NCI-H187 (cell line): ENCODE measurements at regions not wholly inside any gene's neighbourhood (a gene's known extent, or its start where the extent isn't known, plus 50 kb on each side); places are given as distances from the start of the nearest gene placed in this dataset.
"Not testable (repeated sequence)": the region's sequence is repeated elsewhere in the genome, so short reads cannot be mapped to it uniquely, and the experiment has no call there.

Experiments
- DNase-seq, 2 experiments: peaks; one replicate each; lab custom pipeline; 2025; lab: John Stamatoyannopoulos, UW

DNA sequence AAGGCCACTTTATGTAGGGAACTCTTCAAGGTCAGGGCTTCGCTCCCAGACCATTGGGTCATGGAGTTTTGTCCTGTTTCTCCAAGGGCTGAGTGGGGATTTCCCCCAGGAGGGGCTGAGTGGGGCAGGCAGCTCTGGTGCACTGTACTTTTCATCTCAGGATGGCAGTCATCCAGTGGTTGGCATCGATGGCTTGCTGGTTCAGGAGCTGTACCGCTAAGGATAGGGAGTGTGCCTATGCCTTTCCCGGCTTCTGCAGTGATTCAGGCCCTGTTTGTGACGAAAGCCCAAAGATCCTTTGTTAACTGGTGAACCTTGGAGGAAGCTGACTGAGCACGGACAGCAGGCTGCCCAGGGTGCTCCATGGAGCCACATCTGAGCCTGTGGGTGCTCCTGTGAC is 100.1 kb upstream of the GADD45A start:
- no peak for DNase-seq

DNA sequence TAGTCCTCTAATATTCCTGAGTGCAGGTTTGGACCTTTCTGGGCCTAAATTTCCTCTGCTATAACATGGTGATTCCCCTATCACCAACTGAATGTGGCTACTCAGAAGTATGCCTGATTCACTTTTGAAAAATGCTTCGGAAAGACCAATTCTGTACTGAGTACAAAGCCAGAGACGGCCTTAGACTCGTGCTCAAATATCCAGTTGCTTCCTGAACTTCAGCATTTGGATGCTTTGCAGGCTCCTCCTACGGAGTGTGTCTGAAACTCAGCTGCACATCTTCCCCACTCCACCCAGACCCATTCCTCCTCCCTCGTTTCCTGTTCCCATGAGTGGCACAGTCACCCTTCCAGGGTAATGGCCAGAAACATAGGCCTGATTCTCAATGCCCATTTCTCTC is 98.4 kb upstream of the GADD45A start:
- no peak for DNase-seq

DNA sequence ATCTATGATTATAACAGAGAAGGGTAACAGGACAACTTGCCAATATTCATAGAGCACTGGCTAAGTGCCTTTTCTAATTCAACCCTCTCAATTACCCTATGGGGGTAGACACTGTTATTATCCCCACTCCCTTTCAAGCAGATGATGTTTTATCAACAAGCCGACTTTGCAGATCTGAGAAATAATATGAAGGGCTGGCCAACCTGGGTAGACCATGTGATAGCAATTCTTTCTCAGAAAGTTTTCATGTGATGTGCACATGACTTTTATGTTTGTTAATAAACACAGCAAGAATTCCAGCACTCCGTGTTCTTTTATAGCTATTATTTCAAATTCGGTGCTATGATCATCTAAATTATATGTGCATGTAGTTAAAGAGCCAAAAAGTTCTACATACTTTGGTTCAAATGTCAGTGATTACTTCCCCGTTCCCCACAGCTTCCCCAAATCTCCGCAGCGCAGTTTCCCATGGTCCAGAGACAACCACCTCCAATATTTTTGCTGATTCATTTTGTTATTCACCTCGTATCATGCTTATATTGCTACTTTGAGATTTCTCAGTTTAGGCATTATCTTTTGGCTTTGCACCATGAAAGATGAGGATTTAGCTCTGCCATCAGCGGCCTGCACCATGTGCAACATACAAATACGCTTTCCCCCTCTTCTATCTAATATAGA is 96.7 kb upstream of the GADD45A start:
- DNase-seq: no peak

DNA sequence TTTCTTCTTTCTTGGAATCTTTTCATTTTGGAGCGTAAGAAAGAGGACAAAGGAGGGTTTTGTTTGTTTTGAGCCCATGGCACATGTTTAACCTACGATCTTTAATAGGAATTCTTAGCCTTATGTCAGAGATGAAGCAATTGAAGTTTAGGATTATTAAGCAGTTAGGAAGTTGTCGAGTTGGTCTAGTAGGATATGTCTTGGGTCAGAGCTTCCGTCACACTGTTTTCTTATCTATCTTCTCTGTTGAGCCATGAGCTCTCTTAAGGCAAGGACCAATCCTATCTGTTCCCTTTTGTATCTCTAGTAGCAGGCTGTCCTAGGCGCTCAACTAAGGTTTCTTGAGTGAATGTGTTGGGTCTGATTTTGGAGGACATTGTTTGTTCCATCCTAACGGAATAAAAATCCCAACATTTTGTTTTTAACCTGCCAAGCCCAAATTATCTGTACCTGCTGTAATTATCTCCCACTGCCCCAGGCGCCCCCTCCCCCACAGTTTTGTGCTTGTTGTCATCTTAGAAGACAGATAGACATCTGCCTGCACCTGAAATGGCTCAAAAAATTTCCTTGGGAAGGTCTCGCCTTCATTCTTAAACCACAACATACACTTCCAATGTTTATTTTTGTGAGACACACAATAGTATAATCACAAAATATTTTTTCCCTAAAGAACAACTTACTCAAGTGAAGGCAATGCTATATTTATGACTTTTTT is 95.3 kb upstream of the GADD45A start:
- DNase-seq: no peak

DNA sequence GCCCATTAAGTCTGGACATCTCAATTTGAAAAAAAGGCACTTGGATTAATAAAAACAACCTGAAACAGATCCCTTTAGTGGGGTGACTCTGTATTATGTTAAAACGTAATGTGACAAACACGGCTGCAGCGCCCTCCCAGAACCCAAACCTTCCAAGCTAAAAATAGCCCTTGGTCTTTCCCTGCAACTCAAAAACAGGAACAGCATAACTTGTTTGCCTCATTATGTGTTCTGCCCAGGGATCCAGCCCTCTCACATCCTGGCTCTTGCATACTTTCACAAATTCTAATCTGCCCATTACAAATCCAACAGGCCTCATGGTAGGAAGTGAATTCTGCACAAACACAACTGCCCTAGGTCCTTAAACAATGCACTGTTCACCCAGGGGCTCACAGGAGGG is 94.7 kb upstream of the GADD45A start:
- DNase-seq: no peak

DNA sequence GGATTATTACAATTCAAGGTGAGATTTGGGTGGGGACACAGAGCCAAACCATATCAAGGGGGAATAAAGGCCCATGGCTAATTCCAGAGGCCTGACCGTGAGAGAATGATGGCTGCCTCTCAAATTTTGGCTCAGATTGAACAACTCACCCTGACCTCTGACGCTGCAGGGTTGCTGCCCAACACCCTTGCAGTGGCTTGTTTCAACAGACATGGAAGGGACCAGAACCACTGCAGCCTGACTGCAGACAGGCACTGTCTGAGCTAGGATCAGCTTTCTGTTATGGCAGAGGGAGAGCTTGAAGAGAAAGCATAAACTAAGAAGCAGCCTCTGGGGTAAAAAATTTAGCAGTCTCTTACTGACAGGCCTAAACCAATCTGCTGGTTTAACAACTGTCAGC is 90.2 kb upstream of the GADD45A start:
- DNase-seq: no peak

DNA sequence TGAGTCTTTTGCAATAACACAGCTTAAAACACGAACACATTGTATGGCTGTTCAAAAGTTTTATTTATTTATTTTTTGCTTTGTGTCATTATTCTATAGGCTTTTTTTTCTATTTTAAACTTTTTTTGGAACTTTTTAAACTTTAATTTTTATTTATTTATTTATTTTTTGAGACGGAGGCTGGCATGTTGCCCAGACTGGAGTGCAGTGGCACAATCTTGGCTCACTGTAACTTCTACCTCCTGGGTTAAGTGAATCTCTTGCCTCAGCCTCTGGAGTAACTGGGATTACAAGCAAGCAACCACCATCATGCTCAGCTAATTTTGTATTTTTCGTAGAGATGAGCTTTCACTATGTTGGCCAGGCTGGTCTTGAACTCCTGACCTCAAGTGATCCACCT is 88.3 kb upstream of the GADD45A start:
- DNase-seq: no peak

DNA sequence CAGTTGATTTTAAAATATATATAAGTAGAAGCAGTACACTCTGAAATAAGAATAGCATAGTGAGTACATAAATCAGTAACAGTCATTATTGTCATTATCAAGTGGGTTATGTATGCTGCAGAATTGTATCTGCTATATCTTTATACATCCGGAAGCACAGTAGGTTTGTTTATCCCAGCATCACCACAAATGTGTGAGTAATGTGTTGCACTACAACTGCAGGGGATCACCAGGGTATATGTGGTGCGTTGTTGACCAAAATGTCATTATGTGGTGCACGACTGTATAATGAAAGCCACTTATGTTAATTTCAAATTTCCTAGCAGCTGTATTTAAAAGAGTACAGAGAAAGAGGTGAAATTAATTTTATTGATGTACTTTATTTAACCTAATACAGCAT is 87.7 kb upstream of the GADD45A start:
- DNase-seq: no peak

DNA sequence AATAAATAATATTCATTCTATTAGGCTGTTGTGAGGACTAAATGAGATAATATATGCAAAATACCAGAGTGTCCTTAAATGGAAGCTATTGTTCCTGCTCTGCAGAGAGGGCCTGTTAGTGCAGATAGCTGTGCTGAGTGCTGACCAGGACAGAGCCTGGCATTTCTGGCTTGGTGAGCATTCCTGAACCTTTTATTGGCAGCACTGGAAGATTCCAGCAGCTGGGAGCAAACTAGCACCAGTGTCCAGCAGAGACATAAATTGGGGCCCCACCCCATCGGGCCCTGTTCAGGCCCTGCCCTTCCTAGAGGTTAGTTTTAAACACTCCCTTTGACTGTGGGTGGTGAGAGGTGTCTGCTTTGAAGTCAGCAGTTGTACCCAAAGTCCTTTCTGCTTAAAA is 85.9 kb upstream of the GADD45A start:
- DNase-seq: no peak

DNA sequence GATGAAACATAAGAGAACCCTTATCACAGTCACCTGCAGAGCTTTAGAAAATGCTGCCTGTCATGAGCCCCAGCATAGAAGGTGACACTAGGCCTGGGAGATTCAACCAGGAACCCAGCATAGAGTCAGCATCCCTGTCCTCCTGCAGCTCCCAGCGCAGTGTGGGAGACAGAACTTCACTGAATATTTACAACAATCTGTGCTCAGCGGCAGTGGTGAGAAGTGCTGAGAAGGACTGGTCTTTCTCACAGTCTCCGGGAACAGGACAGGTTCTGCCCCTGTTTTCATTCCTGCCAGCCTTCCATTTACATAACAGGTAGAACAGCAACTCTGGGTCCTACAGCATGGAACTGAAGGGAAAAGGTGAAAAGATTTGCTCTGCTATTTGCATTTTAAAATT is 83.5 kb upstream of the GADD45A start:
- no peak for DNase-seq

DNA sequence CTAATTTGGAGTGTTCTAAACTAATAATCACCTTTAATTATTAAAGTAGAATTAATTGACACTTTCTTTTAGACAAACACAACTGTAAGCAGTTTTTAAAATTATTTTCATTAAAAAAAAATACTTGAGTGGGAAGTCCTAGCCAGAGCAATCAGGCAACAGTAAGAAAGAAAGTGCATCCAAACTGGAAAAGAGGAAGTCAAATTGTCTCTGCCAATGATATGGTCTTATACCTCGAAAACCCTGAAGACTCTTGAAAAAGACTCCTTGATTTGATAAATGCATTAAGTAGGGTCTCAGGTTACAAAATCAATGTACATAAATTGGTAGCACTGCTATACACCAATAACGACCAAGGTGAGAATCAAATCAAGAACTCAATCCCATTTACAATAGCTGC is 83.0 kb upstream of the GADD45A start:
- DNase-seq: no peak

DNA sequence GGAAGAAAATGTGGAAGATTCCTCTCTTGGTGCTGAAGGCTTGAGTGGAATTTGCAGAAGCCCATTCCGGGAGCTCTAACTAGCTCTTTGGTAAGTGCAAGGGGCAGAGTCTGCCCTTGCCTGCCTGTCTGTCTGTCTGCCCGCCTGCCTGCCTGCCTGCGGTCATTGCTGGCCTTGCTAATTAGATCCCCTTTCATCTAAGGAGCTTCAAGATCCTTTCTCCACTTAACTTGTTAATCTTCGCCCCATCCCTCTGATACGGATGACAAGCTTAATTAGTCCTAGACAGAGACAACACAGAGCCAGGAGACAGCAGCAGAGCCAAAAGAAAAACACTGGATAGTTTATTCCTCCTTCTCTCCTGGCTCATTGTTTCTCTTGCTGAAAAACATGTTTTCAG is 80.2 kb upstream of the GADD45A start:
- DNase-seq: no peak

DNA sequence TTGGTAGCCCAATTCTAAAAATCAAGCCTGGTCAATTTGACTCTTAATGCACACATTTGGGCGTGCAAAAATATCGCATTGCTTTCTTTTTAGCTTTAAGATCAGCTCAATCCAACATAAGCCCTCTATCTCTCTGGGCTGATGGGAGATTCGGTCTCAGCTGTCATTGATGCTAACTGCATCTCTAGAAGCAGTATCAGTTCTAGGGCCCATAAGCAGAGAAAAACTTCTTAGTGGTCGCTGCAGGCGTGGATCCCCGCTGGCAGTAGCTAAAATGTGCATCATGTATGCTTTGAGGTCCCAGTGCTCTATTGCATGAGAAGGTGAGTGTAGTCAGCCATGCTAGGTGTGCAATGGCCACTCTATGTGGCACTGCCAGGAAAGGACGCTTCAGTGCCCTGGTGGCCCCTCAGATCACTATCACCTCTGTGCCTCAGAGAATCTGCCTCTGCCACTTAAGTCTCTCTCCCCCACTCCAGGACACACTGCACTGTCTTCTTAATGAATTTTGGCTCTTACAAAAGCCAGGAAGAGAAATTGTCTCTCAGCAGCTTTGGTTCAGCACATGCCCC is 79.7 kb upstream of the GADD45A start:
- no peak for DNase-seq

DNA sequence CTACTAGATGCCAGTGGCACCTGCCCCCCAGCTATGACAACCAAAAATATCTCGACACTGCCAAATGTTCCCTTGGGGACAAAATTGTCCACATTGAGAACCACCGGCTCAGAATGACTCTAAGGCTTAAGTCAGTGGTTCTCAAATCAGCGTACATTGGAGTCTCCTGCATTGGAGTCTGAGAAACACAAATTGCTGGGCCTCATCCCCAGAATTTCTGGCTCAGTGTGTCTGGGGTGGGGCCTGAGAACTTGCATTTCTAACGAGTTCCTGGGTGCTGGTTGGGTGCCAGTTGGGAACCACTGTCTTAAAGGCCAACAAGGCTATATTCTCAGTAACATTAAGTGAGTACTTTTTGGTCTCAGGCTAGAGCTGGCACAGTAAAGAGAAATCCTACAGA is 77.7 kb upstream of the GADD45A start:
- DNase-seq: no peak

DNA sequence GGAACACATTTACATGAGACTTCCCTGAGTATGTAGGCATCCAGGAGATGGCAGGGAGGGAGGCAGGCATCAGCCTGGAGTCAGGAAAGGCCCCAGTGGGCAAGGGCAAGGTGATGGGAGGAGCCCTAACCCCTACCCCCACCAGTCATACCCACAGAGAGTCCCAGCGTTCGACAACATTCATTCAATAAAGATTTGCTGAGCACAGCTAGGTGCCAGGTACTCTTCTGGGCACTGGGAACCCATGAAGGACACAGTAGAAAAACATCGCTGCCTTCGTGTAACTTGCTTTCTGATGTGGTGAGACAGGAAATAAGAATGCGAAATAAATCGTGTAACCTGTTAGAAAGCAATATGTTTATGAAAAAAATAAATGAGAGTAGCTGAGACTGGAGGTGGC is 77.3 kb upstream of the GADD45A start:
- DNase-seq: no peak

DNA sequence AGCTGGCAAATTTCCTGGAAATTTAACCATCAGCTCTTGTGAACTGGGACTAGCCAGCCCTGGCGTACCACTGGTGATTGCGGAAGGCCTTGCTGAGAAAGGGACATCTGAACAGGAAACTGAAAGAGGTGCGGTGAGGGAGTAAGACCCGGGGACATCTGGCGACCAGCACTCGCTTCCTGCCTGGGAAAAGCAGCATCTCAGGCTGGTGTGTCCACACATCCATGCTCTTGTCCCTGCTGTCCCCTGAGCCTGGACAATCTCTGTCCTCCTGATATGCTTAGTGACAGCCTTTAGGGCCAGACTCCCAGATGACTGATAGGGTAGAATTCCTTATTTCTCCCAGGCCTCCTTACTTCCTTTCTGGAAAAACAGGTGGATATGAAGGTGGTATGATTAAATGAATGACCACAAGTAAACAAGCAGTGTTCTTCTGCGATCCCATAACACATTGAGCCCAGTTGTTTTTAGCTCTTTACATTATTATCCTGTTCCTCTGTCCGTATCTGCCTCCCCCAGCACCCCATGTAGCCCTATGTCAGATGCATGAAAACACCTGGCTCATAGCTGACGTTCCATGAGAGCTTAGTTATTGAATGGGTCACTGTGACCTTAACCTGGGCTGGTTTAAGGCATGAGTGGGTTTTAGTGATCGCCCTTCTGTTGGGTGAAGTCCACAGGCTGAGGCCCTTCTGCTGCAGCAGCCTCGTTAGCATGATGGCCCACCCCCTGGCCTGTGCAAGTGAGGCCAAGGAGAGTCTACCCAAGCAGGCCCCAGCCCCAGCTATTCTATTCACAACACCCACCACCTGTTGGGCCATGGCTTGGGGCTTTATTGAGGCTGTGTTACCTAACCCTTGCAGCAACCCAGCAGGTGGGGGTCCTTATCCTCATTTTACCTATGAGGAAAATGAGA is 76.1 kb upstream of the GADD45A start:
- DNase-seq: no peak

DNA sequence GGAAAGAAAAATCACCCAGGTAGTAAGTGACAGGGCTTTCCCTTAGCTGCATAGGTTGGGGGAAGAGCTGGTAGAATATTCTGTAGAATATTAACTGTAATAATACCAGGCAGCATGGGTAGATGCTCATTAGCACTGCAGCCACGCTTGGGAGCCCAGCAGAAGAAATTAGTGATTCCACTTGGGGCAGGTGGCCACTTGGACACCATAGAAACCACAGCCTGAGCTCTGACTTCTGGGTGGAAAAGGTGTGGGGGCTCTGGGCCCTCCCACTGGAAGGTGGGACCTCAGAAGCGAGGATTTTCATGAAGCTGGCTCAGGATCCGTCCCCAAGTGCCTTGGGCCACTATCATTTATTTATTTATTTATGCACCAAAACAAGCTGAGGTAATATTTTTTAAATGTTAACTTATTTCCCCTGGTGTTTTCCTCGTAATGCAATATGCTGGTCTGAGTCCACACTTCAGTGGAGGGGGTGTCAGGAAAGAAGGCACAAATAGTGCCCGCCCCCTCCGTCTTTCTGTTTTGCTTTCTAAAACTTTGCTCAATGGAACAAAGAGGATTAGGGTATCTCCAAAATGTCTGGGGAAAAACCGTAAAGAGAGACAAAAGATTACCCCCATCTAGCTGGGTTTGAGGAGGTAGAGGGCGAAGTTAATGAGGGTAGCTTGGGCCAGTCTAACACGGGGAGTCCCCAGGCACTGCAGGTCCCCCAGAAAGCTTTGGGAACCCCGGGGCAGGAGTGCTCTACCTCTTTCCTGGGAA is 75.2 kb upstream of the GADD45A start:
- DNase-seq: no peak

DNA sequence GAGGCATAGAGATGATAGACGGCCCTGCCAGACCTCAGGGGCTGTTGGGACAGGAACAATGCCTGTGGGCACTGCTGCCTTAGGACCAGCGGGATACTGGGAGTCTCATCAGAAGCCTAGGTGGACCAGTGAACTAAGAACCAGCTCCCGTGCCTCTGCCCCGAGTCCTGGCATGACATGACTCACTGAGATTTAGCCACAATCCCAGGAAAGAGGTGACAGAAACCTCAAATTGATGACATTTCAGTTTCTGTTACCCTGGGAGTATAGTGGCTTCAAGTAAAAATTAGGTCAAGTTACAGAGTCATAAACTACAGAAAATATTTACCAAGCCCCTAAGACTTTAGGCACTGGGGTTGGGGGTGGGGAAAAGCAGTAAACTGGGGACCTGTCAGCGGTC is 74.6 kb upstream of the GADD45A start:
- DNase-seq: no peak

DNA sequence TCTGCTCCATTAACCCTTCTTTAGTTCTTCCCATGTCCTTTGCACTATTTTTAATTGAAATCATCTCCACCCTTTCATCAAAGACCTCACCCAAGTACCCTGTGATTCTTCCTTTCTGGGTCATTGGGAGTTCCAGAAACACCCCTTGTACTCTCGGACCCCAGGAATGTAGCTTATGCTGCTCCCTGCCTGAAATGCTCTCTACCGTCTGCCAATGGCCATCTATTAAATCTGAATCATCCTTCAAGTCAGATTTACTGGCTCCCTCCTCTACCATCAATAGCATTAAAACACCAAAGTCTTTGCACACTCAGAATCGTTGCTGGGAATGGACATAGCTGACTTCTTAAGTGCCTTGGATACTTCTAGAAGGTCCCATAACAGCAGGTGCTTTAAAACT is 73.2 kb upstream of the GADD45A start:
- no peak for DNase-seq

DNA sequence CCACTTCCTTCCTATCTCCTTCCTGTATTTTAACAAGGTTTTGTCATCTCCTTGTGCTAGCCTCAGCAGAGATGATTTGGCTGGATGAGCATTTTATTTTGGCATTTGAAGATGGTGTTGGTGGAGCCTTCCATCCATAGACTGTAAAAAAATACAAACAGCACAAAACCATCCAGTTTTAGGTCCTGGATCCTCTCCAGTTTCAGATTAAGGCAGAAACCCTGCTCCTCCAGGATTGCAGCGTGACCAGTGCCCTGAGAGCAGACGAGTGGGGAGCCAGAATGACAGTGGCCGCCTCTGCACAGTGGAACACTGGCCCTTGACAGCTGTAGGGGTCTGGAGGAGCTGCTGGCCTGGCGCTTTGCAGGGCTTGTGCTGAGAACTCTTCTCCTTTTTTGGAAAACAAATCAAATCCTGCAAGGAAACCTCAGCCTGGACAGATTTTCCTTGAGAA is 72.2 kb upstream of the GADD45A start:
- DNase-seq: no peak

DNA sequence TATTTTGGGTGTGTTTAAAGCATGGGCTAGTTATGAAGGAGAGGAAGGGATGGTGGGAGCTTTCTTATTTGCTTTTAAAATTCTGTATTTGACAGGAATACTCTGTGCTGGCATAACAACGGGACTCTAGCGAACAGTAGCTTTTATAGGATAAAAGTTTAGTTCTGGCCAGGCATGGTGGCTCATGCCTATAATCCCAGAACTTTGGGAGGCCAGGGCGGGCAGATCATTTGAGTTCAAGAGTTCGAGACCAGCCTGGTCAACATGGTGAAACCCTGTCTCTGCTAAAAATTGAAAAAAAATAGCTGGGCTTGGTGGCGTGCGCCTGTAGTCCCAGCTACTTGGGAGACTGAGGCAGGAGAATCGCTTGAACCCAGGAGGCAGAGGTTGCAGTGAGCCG is 71.5 kb upstream of the GADD45A start:
- DNase-seq: not testable (repeated sequence)

DNA sequence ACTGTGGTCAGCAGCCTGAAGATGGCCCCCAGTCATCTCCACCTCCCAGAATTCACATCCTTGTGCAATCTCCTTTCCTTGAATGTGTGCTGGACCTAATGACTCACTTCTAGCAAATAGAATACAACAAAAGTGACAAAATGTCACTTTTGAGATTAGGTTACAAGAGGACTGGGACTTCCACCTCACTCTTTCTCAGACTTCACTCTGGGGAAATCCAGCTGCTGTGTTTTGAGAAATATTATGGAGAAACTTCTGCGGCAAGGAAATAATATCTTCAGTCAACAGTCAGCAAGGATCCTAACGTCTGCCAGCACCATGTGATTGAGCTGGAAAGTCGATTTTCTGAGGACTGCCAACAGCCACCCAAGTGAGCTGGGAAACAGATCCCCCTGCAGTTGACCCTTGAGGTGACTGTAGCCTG is 70.5 kb upstream of the GADD45A start:
- no peak for DNase-seq
